ENCODE measurements at regions not wholly inside any gene's neighbourhood (a gene's known extent, or its start where the extent isn't known, plus 50 kb on each side); places are given as distances from the start of the nearest gene placed in this dataset.

DNA sequence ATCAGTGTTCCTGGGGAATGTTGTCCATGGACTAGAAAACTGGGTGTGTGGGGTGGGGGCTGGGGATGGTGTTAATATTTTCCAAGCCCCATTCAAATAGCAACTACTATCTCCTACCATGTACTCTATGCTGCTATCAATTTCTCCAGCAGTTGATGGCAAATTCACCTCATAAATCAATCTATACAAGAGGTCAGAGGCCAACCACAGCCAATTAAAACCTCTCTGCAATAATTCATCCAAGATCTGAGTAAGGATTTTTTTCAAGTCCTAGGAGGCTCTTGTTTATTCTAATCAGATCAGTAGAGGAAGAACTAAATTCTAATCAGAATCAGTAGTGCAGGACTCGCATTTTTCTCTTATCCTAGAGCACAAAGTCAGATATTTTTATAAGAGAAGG is 73.4 kb upstream of the WT1 start:
- TF ChIP-seq, protein P1, sequence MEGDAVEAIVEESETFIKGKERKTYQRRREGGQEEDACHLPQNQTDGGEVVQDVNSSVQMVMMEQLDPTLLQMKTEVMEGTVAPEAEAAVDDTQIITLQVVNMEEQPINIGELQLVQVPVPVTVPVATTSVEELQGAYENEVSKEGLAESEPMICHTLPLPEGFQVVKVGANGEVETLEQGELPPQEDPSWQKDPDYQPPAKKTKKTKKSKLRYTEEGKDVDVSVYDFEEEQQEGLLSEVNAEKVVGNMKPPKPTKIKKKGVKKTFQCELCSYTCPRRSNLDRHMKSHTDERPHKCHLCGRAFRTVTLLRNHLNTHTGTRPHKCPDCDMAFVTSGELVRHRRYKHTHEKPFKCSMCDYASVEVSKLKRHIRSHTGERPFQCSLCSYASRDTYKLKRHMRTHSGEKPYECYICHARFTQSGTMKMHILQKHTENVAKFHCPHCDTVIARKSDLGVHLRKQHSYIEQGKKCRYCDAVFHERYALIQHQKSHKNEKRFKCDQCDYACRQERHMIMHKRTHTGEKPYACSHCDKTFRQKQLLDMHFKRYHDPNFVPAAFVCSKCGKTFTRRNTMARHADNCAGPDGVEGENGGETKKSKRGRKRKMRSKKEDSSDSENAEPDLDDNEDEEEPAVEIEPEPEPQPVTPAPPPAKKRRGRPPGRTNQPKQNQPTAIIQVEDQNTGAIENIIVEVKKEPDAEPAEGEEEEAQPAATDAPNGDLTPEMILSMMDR (IDR thresholded peaks at IDR 0.05; ENCODE audit: low read length): no peak
- TF ChIP-seq EZH2 (optimal IDR thresholded peaks at IDR 0.05; ENCODE audit: low read depth, low read length): no peak
